GM19240 (cell line): ENCODE measurements at regions not wholly inside any gene's neighbourhood (a gene's known extent, or its start where the extent isn't known, plus 50 kb on each side); places are given as distances from the start of the nearest gene placed in this dataset.
"Not testable (repeated sequence)": the region's sequence is repeated elsewhere in the genome, so short reads cannot be mapped to it uniquely, and the experiment has no call there.

Experiments used
- DNase-seq: peaks from one replicate; pipeline ENCODE4 v3.0.0; 2011; ENCODE audit warnings: low spot score; ENCODE audit not compliant: insufficient read length

GRCh38 chr6:135703007-135703406 is 148.5 kb upstream of the PDE7B start:
- DNase-seq: no peak

GRCh38 chr6:135703621-135704020 is 147.9 kb upstream of the PDE7B start:
- DNase-seq: peak; percentile 2

GRCh38 chr6:135707426-135707825 is 144.1 kb upstream of the PDE7B start:
- no peak for DNase-seq

GRCh38 chr6:135710042-135710441 is 141.5 kb upstream of the PDE7B start:
- DNase-seq: no peak

GRCh38 chr6:135722190-135722589 is 129.3 kb upstream of the PDE7B start:
- DNase-seq: no peak

GRCh38 chr6:135722679-135723078 is 128.8 kb upstream of the PDE7B start:
- DNase-seq: no peak

GRCh38 chr6:135728589-135728988 is 122.9 kb upstream of the PDE7B start:
- no peak for DNase-seq

GRCh38 chr6:135731116-135731515 is 120.4 kb upstream of the PDE7B start:
- DNase-seq: no peak

- DNase-seq: not testable (repeated sequence)
Observed at GRCh38 chr6:135736351-135736750, 115.2 kb upstream of the PDE7B start.

- DNase-seq: no peak
Observed at GRCh38 chr6:135738636-135739035, 112.9 kb upstream of the PDE7B start.

- DNase-seq: no peak
Observed at GRCh38 chr6:135739288-135739687, 112.2 kb upstream of the PDE7B start.

GRCh38 chr6:135740580-135740979 is 110.9 kb upstream of the PDE7B start:
- no peak for DNase-seq

GRCh38 chr6:135743476-135743875 is 108.0 kb upstream of the PDE7B start:
- DNase-seq: no peak

- no peak for DNase-seq
Observed at GRCh38 chr6:135748189-135748588, 103.3 kb upstream of the PDE7B start.

GRCh38 chr6:135750081-135750480 is 101.4 kb upstream of the PDE7B start:
- no peak for DNase-seq

GRCh38 chr6:135753196-135753595 is 98.3 kb upstream of the PDE7B start:
- DNase-seq: no peak

GRCh38 chr6:135759831-135760230 is 91.7 kb upstream of the PDE7B start:
- DNase-seq: no peak

GRCh38 chr6:135774006-135774405 is 77.5 kb upstream of the PDE7B start:
- DNase-seq: no peak

- DNase-seq: no peak
Observed at GRCh38 chr6:135779213-135779612, 72.3 kb upstream of the PDE7B start.

- no peak for DNase-seq
Observed at GRCh38 chr6:135780326-135780725, 71.2 kb upstream of the PDE7B start.

GRCh38 chr6:135782546-135782945 is 69.0 kb upstream of the PDE7B start:
- no peak for DNase-seq

GRCh38 chr6:135784507-135784906 is 67.0 kb upstream of the PDE7B start:
- DNase-seq: no peak

GRCh38 chr6:135789375-135790050 is 62.0 kb upstream of the PDE7B start:
- no peak for DNase-seq

GRCh38 chr6:135791441-135791840 is 60.1 kb upstream of the PDE7B start:
- no peak for DNase-seq
